Thymus (tissue), 11 donors: ENCODE measurements at regions not wholly inside any gene's neighbourhood (a gene's known extent, or its start where the extent isn't known, plus 50 kb on each side); places are given as distances from the start of the nearest gene placed in this dataset.
"Not testable (repeated sequence)": the region's sequence is repeated elsewhere in the genome, so short reads cannot be mapped to it uniquely, and the experiment has no call there.

Experiments used
- DNase-seq, 9 donors: peaks; one replicate each; pipeline ENCODE4 v3.0.0-alpha.2; 2013; ENCODE audit warnings: low spot score in 9 of 9, low read depth in 6 of 9, missing footprints in 1 of 9
- H3K27ac ChIP-seq, 2 donors: one replicate each; pipeline ENCODE4 v1.5.1; 2013; ENCODE audit warnings: control low read depth in 1 of 2, low read depth in 1 of 2, low read length in 1 of 2, mild to moderate bottlenecking in 1 of 2, moderate library complexity in 1 of 2
- H3K27me3 ChIP-seq, 2 donors: one replicate each; pipeline ENCODE4 v1.5.1; 2013; ENCODE audit warnings: low read length in 1 of 2; ENCODE audit not compliant: control insufficient read depth in 2 of 2, insufficient read depth in 1 of 2
- H3K36me3 ChIP-seq, 2 donors: one replicate each; pipeline ENCODE4 v1.5.1; 2013; ENCODE audit warnings: low read length in 1 of 2, mild to moderate bottlenecking in 1 of 2, moderate library complexity in 1 of 2; ENCODE audit not compliant: control insufficient read depth in 2 of 2, insufficient read depth in 2 of 2
- H3K4me1 ChIP-seq, 2 donors: one replicate each; pipeline ENCODE4 v1.5.1; 2013; ENCODE audit warnings: low read length in 2 of 2; ENCODE audit not compliant: control insufficient read depth in 2 of 2, insufficient read depth in 2 of 2
- H3K4me3 ChIP-seq, 2 donors: one replicate each; pipeline ENCODE4 v1.5.1; 2013; ENCODE audit warnings: low read length in 2 of 2, control low read depth in 1 of 2, mild to moderate bottlenecking in 1 of 2
- H3K9me3 ChIP-seq, 2 donors: one replicate each; pipeline ENCODE4 v1.5.1; 2013; ENCODE audit warnings: low read length in 1 of 2, mild to moderate bottlenecking in 1 of 2; ENCODE audit not compliant: control insufficient read depth in 2 of 2, insufficient read depth in 1 of 2
- WGBS: extraction: QIAGEN DNeasy Blood & Tissue Kit; methylation state at CpG from one replicate; pipeline ENCODE4 v1.1.7; 2013; 5-methylcytosine and 5-hydroxymethylcytosine counted together
- donor health status: healthy.

DNA sequence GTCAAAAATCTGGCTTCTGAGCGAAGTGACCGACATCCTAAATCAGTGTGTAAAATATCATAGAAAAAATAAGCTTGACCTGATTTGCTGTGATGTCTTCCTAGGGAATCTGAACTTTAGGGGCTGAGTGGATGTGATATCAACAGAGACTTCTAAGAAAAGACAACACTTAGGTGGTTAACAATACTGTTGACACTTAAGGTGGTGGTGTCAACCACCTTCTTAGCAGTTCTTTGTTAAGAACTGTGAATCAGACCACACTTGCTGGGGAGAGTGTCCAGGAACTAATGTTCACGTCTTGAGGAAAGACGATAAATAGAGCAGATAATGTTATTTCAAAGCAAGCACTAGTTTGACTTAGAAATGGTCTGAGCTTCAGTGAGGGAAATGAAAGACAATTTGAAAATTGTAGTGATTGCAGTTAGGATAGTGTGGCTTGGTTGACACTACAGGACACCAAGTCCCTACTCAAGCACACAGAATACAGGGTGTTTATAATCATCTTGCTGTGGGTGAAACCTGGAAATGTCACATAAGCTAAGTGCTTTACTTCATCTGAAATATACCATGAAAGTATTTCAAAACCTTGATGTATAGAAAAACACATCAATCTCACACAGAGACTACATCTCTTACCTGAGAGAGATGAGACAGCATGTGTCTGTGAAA lies 1936.5 kb downstream of the PCDH9 start:
- H3K27me3 ChIP-seq, result no peaks in the 10 kb centered on the region
- H3K4me3 ChIP-seq, result no peak overlapping the region
- 97% methylated on average over 4 of the region's 4 CpGs for WGBS
- H3K9me3 ChIP-seq, result no peaks in the 10 kb centered on the region
- no peak for DNase-seq
- H3K4me1 ChIP-seq, result no peaks in the 10 kb centered on the region
- no peaks in the 10 kb centered on the region for H3K36me3 ChIP-seq
- no peak overlapping the region for H3K27ac ChIP-seq

DNA sequence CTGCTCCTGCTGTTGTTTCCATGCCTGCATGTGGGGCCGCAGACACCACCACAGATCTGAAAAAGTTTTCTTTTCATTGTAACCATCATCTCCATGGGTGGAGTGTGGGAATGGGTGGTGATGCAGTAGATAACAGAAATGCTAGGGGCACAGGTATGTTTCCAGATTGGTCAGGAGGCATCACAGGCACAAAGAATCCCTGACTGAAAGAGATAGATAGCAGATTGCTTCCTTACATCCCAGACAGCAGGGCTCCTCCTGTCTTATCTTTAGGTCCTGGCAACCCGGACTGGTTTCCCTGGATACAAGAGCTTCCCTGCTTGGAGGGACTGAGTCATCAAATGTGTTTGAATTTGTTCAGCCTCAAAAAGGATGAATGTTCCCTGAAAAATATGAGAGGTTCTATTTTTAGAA lies 1937.6 kb downstream of the PCDH9 start:
- Histone ChIP-seq H3K36me3 (no peaks in the 10 kb centered on the region), H3K4me1 (no peaks in the 10 kb centered on the region), H3K9me3 (no peaks in the 10 kb centered on the region), H3K4me3 (no peak overlapping the region), H3K27me3 (no peaks in the 10 kb centered on the region), H3K27ac (no peak overlapping the region)
- no peak for DNase-seq
- WGBS, result 93% methylated on average over 2 of the region's 2 CpGs

DNA sequence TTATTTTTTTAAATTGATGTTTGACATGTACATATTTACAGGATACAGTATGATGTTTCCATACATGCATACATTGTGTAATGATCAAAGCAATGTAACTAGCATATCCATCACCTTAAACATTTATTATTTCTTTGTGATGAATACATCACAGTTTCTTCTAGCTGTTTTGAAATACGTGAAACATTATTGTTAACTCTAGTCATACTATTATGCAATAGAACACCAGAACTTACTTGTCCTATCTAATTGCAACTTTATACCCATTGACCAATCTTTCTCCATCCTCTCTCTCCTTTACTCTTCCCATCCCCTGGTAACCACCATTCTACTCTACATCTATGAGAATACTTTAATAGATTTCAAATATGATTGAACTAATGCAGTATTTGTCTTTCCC lies 1942.7 kb downstream of the PCDH9 start:
- Histone ChIP-seq H3K27me3 (no peaks in the 10 kb centered on the region), H3K4me1 (no peaks in the 10 kb centered on the region), H3K9me3 (no peaks in the 10 kb centered on the region), H3K36me3 (no peaks in the 10 kb centered on the region), H3K27ac (no peak overlapping the region), H3K4me3 (no peak overlapping the region)
- 93% methylated on average over 1 of the region's 1 CpG for WGBS
- no peak for DNase-seq

DNA sequence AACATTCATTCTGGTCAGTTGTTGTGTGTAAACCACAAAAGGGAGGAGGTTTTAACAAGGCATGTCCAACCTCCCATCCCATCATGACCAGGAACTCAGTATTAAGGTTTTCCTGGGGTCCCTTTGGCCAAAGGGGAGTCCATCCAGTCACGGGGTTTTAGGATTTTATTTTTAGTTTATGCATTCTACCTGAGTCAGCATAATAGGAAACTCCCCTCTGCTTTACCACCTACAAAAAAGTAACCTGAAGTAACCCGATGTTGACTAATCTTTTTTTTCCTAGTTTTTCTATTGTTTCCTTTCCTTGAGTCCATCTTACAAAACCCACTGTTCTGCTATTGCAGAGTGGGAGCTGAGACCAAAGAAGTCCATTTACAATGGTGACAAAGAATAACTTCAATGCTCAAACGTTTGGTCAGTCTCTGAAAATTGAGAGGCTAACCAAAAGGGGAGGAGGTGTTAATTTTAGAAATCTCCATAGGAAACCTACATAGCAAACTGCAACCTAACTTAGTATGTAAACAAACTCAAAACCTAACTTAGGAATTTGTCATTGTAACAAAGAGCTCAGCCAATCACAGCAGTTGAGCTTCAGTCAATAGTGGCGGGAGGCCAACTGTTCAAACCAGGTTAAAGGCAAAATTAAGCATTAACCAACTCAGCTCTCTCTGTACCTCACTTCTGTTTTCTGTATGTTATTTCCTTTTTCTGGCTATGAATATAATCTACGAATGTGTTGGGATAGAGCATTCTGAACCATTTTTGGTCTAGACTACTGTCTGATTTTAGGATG lies 1954.1 kb downstream of the PCDH9 start:
- H3K27me3 ChIP-seq, result no peaks in the 10 kb centered on the region
- no peaks in the 10 kb centered on the region for H3K4me1 ChIP-seq
- H3K4me3 ChIP-seq, result no peak overlapping the region
- WGBS, result 93% methylated on average over 5 of the region's 5 CpGs
- H3K36me3 ChIP-seq, result no peaks in the 10 kb centered on the region
- H3K9me3 ChIP-seq, result no peaks in the 10 kb centered on the region
- H3K27ac ChIP-seq, result no peak overlapping the region
- no peak for DNase-seq

DNA sequence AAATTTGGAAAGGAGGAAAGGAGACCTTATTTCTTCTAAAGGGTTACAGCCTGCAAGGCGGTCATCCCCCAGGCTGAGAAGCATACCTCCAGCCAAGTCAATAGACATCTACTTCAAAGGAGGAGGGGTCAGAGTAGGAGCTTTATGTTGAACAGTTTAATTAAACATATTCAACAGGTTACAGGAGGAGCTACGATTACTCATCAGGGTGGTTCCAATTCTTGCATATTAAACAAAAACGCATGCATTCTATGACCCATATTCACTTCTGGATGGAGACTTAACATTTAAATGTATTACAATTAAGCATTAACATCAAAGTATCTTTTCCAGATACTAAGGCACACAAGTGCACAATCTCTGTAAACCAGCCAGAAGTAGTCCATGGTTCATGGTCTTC lies 1955.0 kb downstream of the PCDH9 start:
- Histone ChIP-seq H3K4me3 (no peak overlapping the region), H3K4me1 (no peaks in the 10 kb centered on the region), H3K27me3 (no peaks in the 10 kb centered on the region), H3K36me3 (no peaks in the 10 kb centered on the region), H3K27ac (no peak overlapping the region), H3K9me3 (no peaks in the 10 kb centered on the region)
- WGBS, result 95% methylated on average over 3 of the region's 3 CpGs
- DNase-seq, result no peak

DNA sequence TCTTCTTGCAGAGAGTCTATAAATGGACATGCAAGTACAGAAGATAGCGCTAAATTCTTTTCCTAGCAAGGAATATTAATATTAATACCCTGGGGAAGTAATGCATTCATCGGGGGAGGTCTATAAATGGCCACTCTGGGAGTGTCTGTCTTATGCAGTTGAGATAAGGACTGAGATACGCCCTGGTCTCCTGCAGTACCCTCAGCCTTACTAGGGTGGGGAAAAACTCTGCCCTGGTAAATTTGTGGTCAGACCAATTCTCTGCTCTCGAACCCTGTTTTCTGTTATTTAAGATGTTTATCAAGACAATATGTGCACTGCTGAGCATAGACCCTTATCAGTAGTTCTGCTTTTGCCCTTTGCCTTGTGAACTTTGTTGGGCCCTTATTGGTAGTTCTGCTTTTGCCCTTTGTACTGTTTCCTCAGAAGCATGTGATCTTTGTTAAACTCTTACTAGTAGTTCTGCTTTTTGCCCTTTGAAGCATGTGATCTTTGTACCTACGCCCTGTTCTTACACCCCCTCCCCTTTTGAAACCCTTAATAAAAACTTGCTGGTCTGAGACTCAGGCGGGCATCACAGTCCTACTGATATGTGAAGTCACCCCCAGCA lies 1956.2 kb downstream of the PCDH9 start:
- not testable (repeated sequence) for H3K4me3 ChIP-seq, H3K36me3 ChIP-seq, DNase-seq, H3K9me3 ChIP-seq, H3K4me1 ChIP-seq, H3K27me3 ChIP-seq, H3K27ac ChIP-seq
- 94% methylated on average over 6 of the region's 6 CpGs for WGBS

DNA sequence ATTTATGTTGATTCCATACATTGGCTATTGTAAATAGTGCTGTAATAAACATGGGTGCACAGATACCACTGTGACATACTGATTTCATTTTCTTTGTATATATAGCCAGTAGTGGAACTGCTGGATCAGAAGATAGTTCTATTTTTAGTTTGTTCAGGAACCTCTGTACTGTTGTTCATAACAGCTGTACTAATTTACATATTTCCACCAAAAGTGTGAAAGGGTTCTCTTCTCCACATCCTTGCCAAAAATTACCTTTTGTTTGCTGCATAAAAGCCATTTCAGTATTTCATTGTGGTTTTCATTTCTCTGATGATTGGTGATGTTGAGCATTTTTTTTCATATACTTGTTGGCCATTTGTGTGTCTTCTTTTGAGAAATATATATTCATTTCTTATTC lies 1962.1 kb downstream of the PCDH9 start:
- Histone ChIP-seq H3K4me1 (no peaks in the 10 kb centered on the region), H3K27ac (no peak overlapping the region), H3K9me3 (no peaks in the 10 kb centered on the region), H3K27me3 (no peaks in the 10 kb centered on the region), H3K4me3 (no peak overlapping the region), H3K36me3 (no peaks in the 10 kb centered on the region)
- no peak for DNase-seq

DNA sequence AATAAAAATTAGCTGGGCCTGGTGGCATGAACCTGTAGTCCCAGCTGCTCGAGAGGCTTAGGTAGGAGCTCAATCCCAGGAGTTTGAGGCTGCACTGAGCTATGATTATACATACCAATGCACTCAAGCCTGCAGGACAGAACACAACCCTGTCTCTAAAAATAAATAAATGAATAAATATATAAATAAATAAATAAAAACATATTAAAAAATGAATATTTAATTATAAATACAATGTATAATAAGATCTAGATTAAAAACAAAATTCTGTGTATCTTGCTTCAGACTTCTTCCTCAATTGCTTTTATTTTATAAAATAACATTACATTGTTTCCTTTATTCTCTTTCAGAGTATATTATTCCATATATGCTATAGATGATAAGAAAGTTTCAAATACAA lies 1964.1 kb downstream of the PCDH9 start:
- no peak for DNase-seq
- no peaks in the 10 kb centered on the region for H3K4me1 ChIP-seq
- no peaks in the 10 kb centered on the region for H3K27me3 ChIP-seq
- H3K4me3 ChIP-seq, result no peak overlapping the region
- H3K27ac ChIP-seq, result no peak overlapping the region
- WGBS, result 85% methylated on average over 1 of the region's 1 CpG
- H3K9me3 ChIP-seq, result no peaks in the 10 kb centered on the region
- H3K36me3 ChIP-seq, result no peaks in the 10 kb centered on the region

DNA sequence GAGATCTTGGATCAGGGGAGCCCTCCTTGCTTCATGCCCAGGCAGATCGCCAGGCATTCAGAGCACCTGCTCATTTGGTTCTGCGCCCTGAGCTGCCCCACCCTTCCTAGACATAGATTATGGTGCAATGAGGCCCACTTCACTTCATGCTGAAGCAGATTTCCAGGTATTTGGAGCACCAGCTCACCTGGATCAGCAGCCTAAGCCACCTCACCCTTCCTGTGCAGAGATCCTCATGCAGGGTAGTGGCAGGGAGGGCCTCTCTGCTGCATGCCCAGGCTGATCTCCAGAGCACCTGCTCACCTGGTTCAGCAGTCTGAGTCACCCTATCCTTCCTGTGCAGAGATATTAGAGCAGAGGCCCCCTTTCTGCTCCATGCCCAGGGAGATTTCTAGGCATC lies 1966.1 kb downstream of the PCDH9 start:
- H3K4me3 ChIP-seq, result no peak overlapping the region
- no peak overlapping the region for H3K27ac ChIP-seq
- H3K36me3 ChIP-seq, result no peaks in the 10 kb centered on the region
- no peaks in the 10 kb centered on the region for H3K27me3 ChIP-seq
- no peak for DNase-seq
- H3K4me1 ChIP-seq, result no peaks in the 10 kb centered on the region
- no peaks in the 10 kb centered on the region for H3K9me3 ChIP-seq
- WGBS, result 94% methylated on average over 2 of the region's 2 CpGs
